Esophagus muscularis mucosa (tissue), 4 donors: ENCODE measurements at regions not wholly inside any gene's neighbourhood (a gene's known extent, or its start where the extent isn't known, plus 50 kb on each side); places are given as distances from the start of the nearest gene placed in this dataset.

Experiments used
- CTCF ChIP-seq, 3 experiments: fragments of 200-600 bp in 2 of 3; fragments of 450-650 bp in 1 of 3; sonication (generic) in 2 of 3; IDR thresholded peaks; one replicate each; pipeline ENCODE4 v1.5.1; 2017 to 2019; ENCODE audit warnings: antibody characterized with exemption in 3 of 3, mild to moderate bottlenecking in 2 of 3, moderate library complexity in 1 of 3
- EP300 ChIP-seq: sonication (generic); formaldehyde crosslinking; IDR thresholded peaks from one replicate; pipeline ENCODE4 v1.6.1; 2017; ENCODE audit warnings: antibody characterized with exemption
- POLR2A ChIP-seq: fragments of 450-650 bp; IDR thresholded peaks from one replicate; pipeline ENCODE4 v1.6.1; 2017; ENCODE audit warnings: antibody characterized with exemption, moderate library complexity, mild to moderate bottlenecking, low read depth
- POLR2AphosphoS5 ChIP-seq, 2 donors: sonication (generic); formaldehyde crosslinking; IDR thresholded peaks; one replicate each; pipeline ENCODE4 v1.6.1; 2017; ENCODE audit warnings: antibody characterized with exemption in 2 of 2

DNA sequence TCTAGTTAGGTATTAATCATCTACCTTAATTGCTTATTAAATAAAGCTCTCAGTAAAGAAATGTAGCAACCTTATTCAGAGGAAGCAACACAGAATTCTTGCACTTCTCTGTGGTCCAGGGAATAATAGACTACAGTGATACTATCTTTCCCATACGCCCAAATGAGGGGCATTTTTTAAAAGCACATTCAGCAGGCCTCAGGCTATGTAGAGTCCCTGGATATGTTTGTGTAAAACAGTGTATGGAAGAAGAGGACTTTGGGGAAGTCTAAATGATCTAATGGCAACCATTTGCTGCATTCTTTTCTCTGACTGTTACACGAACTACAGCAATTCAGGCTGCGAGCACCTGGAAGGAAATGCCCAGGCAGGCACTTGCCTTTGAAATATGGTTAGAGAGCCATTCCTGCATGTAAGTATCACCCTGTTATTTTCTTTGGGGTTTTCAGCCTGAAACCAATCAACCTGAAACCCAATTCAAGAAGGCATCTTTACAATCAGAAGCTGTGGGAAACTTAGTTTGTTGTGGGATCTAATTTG, 1814.7 kb upstream of the CELF4 start:
- TF ChIP-seq CTCF (IDR thresholded peaks at IDR 0.05) (no peak), POLR2AphosphoS5 (IDR thresholded peaks at IDR 0.05) (no peak), EP300 (no peak), POLR2A (no peak)
